Astrocyte (in vitro differentiated cells and primary cell): ENCODE measurements at regions not wholly inside any gene's neighbourhood (a gene's known extent, or its start where the extent isn't known, plus 50 kb on each side); places are given as distances from the start of the nearest gene placed in this dataset.

ENCODE experiments used
- DNase-seq: peaks from one replicate; pipeline ENCODE4 v3.0.0-alpha.2; 2010; ENCODE audit warnings: low read depth
- FAIRE-seq: peaks from 2 replicates; lab custom pipeline; 2011; peaks lifted over from hg19 to GRCh38; lab: Jason Lieb, UNC
- H2AFZ ChIP-seq: 2 replicates; pipeline ENCODE4 v1.6.0; 2012; ENCODE audit warnings: low read depth, low read length, inconsistent platforms
- H3K27ac ChIP-seq: 2 replicates; pipeline ENCODE4 v1.5.1; 2011; ENCODE audit warnings: low read depth, low read length, inconsistent platforms
- H3K27me3 ChIP-seq: 2 replicates; pipeline ENCODE4 v1.6.0; 2011; ENCODE audit warnings: low read length, inconsistent platforms; ENCODE audit not compliant: insufficient read depth
- H3K36me3 ChIP-seq: 2 replicates; pipeline ENCODE4 v1.5.1; 2011; ENCODE audit warnings: low read length, inconsistent platforms; ENCODE audit not compliant: insufficient read depth
- H3K4me1 ChIP-seq: 2 replicates; pipeline ENCODE4 v1.5.1; 2011; ENCODE audit warnings: low read length, inconsistent platforms; ENCODE audit not compliant: insufficient read depth
- H3K4me2 ChIP-seq: 2 replicates; pipeline ENCODE4 v1.6.0; 2012; ENCODE audit warnings: low read length, inconsistent platforms
- H3K4me3 ChIP-seq: 2 replicates; pipeline ENCODE4 v1.5.1; 2011; ENCODE audit warnings: low read depth, mild to moderate bottlenecking, low read length, inconsistent platforms; ENCODE audit not compliant: insufficient read depth
- H3K79me2 ChIP-seq: 2 replicates; pipeline ENCODE4 v1.6.0; 2012; ENCODE audit warnings: mild to moderate bottlenecking, low read length, inconsistent platforms; ENCODE audit not compliant: insufficient read depth
- H3K9ac ChIP-seq: 2 replicates; pipeline ENCODE4 v1.6.0; 2012; ENCODE audit warnings: mild to moderate bottlenecking, low read length, inconsistent platforms
- H3K9me3 ChIP-seq: 2 replicates; pipeline ENCODE4 v1.5.1; 2012; ENCODE audit warnings: low read depth, mild to moderate bottlenecking, low read length, inconsistent platforms; ENCODE audit not compliant: insufficient read depth
- H4K20me1 ChIP-seq: 2 replicates; pipeline ENCODE4 v1.6.0; 2012; ENCODE audit warnings: low read length, inconsistent platforms; ENCODE audit not compliant: insufficient read depth
- H3K27ac Mint-ChIP-seq: one replicate; pipeline ENCODE4 v1.8.0; 2021; ENCODE audit warnings: mild to moderate bottlenecking, mixed read lengths; ENCODE audit not compliant: unreplicated experiment
- H3K27me3 Mint-ChIP-seq: one replicate; pipeline ENCODE4 v1.8.0; 2021; ENCODE audit warnings: low read depth, mixed read lengths; ENCODE audit not compliant: unreplicated experiment
- H3K36me3 Mint-ChIP-seq: one replicate; pipeline ENCODE4 v1.8.0; 2021; ENCODE audit warnings: low read depth, mixed read lengths; ENCODE audit not compliant: unreplicated experiment
- H3K4me1 Mint-ChIP-seq: one replicate; pipeline ENCODE4 v1.8.0; 2021; ENCODE audit warnings: low read depth, mixed read lengths; ENCODE audit not compliant: unreplicated experiment
- H3K4me3 Mint-ChIP-seq: one replicate; pipeline ENCODE4 v1.8.0; 2021; ENCODE audit warnings: mild to moderate bottlenecking, moderate library complexity, mixed read lengths; ENCODE audit not compliant: unreplicated experiment
- H3K9me3 Mint-ChIP-seq: one replicate; pipeline ENCODE4 v1.8.0; 2021; ENCODE audit warnings: mild to moderate bottlenecking, mixed read lengths; ENCODE audit not compliant: unreplicated experiment
- CTCF ChIP-seq: IDR thresholded peaks from 2 replicates; pipeline ENCODE4 v1.5.1; 2011; ENCODE audit warnings: low read depth, mild to moderate bottlenecking, inconsistent platforms, low read length, moderate library complexity; ENCODE audit not compliant: insufficient read depth
- EZH2 ChIP-seq: IDR thresholded peaks from 2 replicates; pipeline ENCODE4 v1.6.1; 2012; ENCODE audit warnings: mild to moderate bottlenecking, low read length, inconsistent platforms; ENCODE audit not compliant: insufficient read depth

GRCh38 chr1:187920976-187921375 is 1092.2 kb downstream of the PLA2G4A start:
- Mint-ChIP-seq H3K27ac (no peak overlapping the region), H3K27me3 (no peaks in the 10 kb centered on the region), H3K9me3 (no peaks in the 10 kb centered on the region), H3K4me1 (peaks cover 2% of the 10 kb centered on the region), H3K36me3 (no peaks in the 10 kb centered on the region), H3K4me3 (no peak overlapping the region)
- H3K9me3 ChIP-seq = no peaks in the 10 kb centered on the region
- H3K27ac ChIP-seq = no peak overlapping the region
- H3K4me1 ChIP-seq = no peaks in the 10 kb centered on the region
- H4K20me1 ChIP-seq = no peaks in the 10 kb centered on the region
- H3K27me3 ChIP-seq = no peaks in the 10 kb centered on the region
- FAIRE-seq = no peak
- H2AFZ ChIP-seq = no peak overlapping the region
- H3K79me2 ChIP-seq = no peaks in the 10 kb centered on the region
- H3K9ac ChIP-seq = no peak overlapping the region
- H3K4me3 ChIP-seq = no peak overlapping the region
- H3K4me2 ChIP-seq = no peak overlapping the region
- TF ChIP-seq EZH2 = no peak
- no peak for TF ChIP-seq CTCF
- no peaks in the 10 kb centered on the region for H3K36me3 ChIP-seq
- no peak for DNase-seq

GRCh38 chr1:187921426-187921825 is 1092.7 kb downstream of the PLA2G4A start:
- Histone ChIP-seq H3K79me2 (no peaks in the 10 kb centered on the region), H3K4me3 (no peak overlapping the region), H3K9me3 (no peaks in the 10 kb centered on the region), H3K9ac (no peak overlapping the region), H3K27me3 (no peaks in the 10 kb centered on the region), H3K36me3 (no peaks in the 10 kb centered on the region), H2AFZ (no peak overlapping the region), H3K4me2 (no peak overlapping the region), H4K20me1 (no peaks in the 10 kb centered on the region), H3K27ac (no peak overlapping the region), H3K4me1 (no peaks in the 10 kb centered on the region)
- TF ChIP-seq EZH2 (no peak), CTCF (no peak)
- H3K4me1 Mint-ChIP-seq = peaks cover 2% of the 10 kb centered on the region
- H3K27ac Mint-ChIP-seq = no peak overlapping the region
- H3K27me3 Mint-ChIP-seq = no peaks in the 10 kb centered on the region
- no peak overlapping the region for H3K4me3 Mint-ChIP-seq
- no peak for FAIRE-seq
- no peaks in the 10 kb centered on the region for H3K36me3 Mint-ChIP-seq
- H3K9me3 Mint-ChIP-seq = no peaks in the 10 kb centered on the region
- DNase-seq = peak; percentile 8

GRCh38 chr1:187922255-187922654 is 1093.5 kb downstream of the PLA2G4A start:
- Mint-ChIP-seq H3K27ac (no peak overlapping the region), H3K9me3 (no peaks in the 10 kb centered on the region)
- no peak for TF ChIP-seq CTCF
- TF ChIP-seq EZH2 = no peak

More at GRCh38 chr1:187922255-187922654, 1093.5 kb downstream of the PLA2G4A start:
- Mint-ChIP-seq H3K4me1 (peaks cover 2% of the 10 kb centered on the region), H3K4me3 (no peak overlapping the region), H3K27me3 (no peaks in the 10 kb centered on the region), H3K36me3 (no peaks in the 10 kb centered on the region)
- Histone ChIP-seq H3K4me2 (no peak overlapping the region), H3K27me3 (no peaks in the 10 kb centered on the region), H3K4me3 (no peak overlapping the region), H4K20me1 (no peaks in the 10 kb centered on the region), H3K9me3 (no peaks in the 10 kb centered on the region), H3K36me3 (no peaks in the 10 kb centered on the region), H3K27ac (no peak overlapping the region), H3K79me2 (no peaks in the 10 kb centered on the region), H2AFZ (no peak overlapping the region), H3K9ac (no peak overlapping the region), H3K4me1 (no peaks in the 10 kb centered on the region)
- no peak for FAIRE-seq
- DNase-seq = no peak
